ENCODE measurements at regions not wholly inside any gene's neighbourhood (a gene's known extent, or its start where the extent isn't known, plus 50 kb on each side); places are given as distances from the start of the nearest gene placed in this dataset.

DNA sequence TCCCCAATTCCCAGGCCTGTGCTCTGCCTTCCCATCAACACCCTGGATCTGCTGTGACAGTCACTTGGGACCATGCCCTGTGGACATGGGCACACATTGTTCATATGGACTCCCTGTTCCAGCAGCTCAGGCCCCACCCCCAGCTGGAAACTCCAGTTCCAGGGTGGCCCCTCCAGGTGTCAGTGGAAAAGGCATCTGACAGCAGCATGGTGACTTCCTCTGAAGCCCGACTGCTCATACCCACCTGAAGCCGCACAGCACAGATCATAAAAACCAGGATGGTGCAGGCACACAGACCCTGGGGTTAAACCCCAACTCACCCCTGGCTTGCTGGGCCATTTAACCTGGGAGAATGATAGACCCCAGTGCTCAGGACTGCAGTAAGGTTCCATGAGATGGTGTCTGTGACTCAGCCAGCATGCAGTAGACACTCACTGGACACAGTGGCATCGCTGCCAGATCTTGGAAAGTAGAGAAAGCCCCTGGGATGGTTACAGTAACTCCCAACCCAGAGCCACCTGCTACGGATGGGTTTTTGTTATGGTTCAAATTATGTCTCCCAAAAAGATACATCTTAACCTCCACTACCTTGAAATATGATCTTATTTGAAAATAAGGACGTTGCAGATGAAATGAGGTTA lies 72.6 kb upstream of the NANOS1 start:
- WGBS, result 75% methylated on average over 5 of the region's 5 CpGs
- peaks cover 25 to 46% (median 38%) of the 10 kb centered on the region in 4 donors for H3K4me1 ChIP-seq
- intact Hi-C loops (cut with DNase I), result no loop called here

GRCh38 chr10:118957443-118957825 lies 72.1 kb upstream of the NANOS1 start:
- TF ChIP-seq POLR2AphosphoS5 (IDR thresholded peaks at IDR 0.05), result no peak
- TF ChIP-seq, protein P1, sequence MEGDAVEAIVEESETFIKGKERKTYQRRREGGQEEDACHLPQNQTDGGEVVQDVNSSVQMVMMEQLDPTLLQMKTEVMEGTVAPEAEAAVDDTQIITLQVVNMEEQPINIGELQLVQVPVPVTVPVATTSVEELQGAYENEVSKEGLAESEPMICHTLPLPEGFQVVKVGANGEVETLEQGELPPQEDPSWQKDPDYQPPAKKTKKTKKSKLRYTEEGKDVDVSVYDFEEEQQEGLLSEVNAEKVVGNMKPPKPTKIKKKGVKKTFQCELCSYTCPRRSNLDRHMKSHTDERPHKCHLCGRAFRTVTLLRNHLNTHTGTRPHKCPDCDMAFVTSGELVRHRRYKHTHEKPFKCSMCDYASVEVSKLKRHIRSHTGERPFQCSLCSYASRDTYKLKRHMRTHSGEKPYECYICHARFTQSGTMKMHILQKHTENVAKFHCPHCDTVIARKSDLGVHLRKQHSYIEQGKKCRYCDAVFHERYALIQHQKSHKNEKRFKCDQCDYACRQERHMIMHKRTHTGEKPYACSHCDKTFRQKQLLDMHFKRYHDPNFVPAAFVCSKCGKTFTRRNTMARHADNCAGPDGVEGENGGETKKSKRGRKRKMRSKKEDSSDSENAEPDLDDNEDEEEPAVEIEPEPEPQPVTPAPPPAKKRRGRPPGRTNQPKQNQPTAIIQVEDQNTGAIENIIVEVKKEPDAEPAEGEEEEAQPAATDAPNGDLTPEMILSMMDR (IDR thresholded peaks at IDR 0.05), result no peak
- TF ChIP-seq EP300 (IDR thresholded peaks at IDR 0.05), result no peak
- no peak for TF ChIP-seq POLR2A (IDR thresholded peaks at IDR 0.05; ENCODE audit: low read depth)
- intact Hi-C loops (cut with DNase I), result no loop called here
- Histone ChIP-seq H3K36me3 (no peaks in the 10 kb centered on the region), H3K27me3 (no peaks in the 10 kb centered on the region), H3K27ac (replicated peaks in 1 of 4) (no peak overlapping the region), H3K9me3 (no peaks in the 10 kb centered on the region), H3K4me1 (peaks cover 25 to 46% (median 38%) of the 10 kb centered on the region in 4 donors), H3K4me3 (no peak overlapping the region)
- no peak for DNase-seq (ENCODE audit: extremely low spot score)
- WGBS, result 95% methylated on average over 5 of the region's 5 CpGs

More for the DNA sequence above, 72.6 kb upstream of the NANOS1 start:
- Histone ChIP-seq H3K9me3 (no peaks in the 10 kb centered on the region), H3K4me3 (no peak overlapping the region), H3K27ac (replicated peaks in 1 of 4) (no peak overlapping the region), H3K36me3 (no peaks in the 10 kb centered on the region), H3K27me3 (no peaks in the 10 kb centered on the region)
- DNase-seq (ENCODE audit: extremely low spot score), result peak; percentile 78
- TF ChIP-seq POLR2A (IDR thresholded peaks at IDR 0.05; ENCODE audit: low read depth), result no peak
- no peak for TF ChIP-seq EP300 (IDR thresholded peaks at IDR 0.05)
- TF ChIP-seq, protein P1 (IDR thresholded peaks at IDR 0.05), result no peak

- Histone ChIP-seq H3K27ac (replicated peaks in 1 of 4) (peak overlapping the region in 1 of 4 donors; percentile 40), H3K4me1 (peaks cover 25 to 44% (median 38%) of the 10 kb centered on the region in 4 donors), H3K27me3 (no peaks in the 10 kb centered on the region), H3K9me3 (no peaks in the 10 kb centered on the region), H3K36me3 (no peaks in the 10 kb centered on the region), H3K4me3 (no peak overlapping the region)
- WGBS, result 93% methylated on average over 12 of the region's 12 CpGs
- no peak for DNase-seq (ENCODE audit: extremely low spot score)
- TF ChIP-seq POLR2A (IDR thresholded peaks at IDR 0.05; ENCODE audit: low read depth), result no peak
- no peak for TF ChIP-seq EP300 (IDR thresholded peaks at IDR 0.05)
- TF ChIP-seq POLR2AphosphoS5 (IDR thresholded peaks at IDR 0.05), result no peak
- TF ChIP-seq, protein P1 (IDR thresholded peaks at IDR 0.05), result no peak
- intact Hi-C loops (cut with DNase I), result no loop called here
These were observed 71.5 kb upstream of the NANOS1 start for GRCh38 chr10:118957966-118958365.

GRCh38 chr10:118958559-118958958 lies 71.0 kb upstream of the NANOS1 start:
- intact Hi-C loops (cut with DNase I), result no loop called here
- no peaks in the 10 kb centered on the region for H3K36me3 ChIP-seq
- WGBS, result 86% methylated on average over 5 of the region's 5 CpGs
- no peak for DNase-seq (ENCODE audit: extremely low spot score)
- TF ChIP-seq, protein P1 (IDR thresholded peaks at IDR 0.05), result no peak
- TF ChIP-seq EP300 (IDR thresholded peaks at IDR 0.05), result no peak
- no peak for TF ChIP-seq POLR2A (IDR thresholded peaks at IDR 0.05; ENCODE audit: low read depth)
- no peak for TF ChIP-seq POLR2AphosphoS5 (IDR thresholded peaks at IDR 0.05)
- peak overlapping the region in 3 of 4 donors; percentile 2 to 40 (median 34) for H3K27ac ChIP-seq (replicated peaks in 1 of 4)
- no peak overlapping the region for H3K4me3 ChIP-seq
- H3K4me1 ChIP-seq, result peaks cover 22 to 39% (median 36%) of the 10 kb centered on the region in 4 donors
- H3K27me3 ChIP-seq, result no peaks in the 10 kb centered on the region
- H3K9me3 ChIP-seq, result no peaks in the 10 kb centered on the region
